H9 (cell line): ENCODE measurements at regions not wholly inside any gene's neighbourhood (a gene's known extent, or its start where the extent isn't known, plus 50 kb on each side); places are given as distances from the start of the nearest gene placed in this dataset.

Experiments used
- DNase-seq: peaks from one replicate; pipeline ENCODE4 v3.0.0-alpha.2; 2017
- H2AFZ ChIP-seq: one replicate; pipeline ENCODE4 v1.6.1; 2013; ENCODE audit warnings: mild to moderate bottlenecking, low read length, control low read depth, moderate library complexity
- H2AK5ac ChIP-seq: 2 replicates; pipeline ENCODE4 v1.6.1; 2013; ENCODE audit warnings: low read length, control low read depth, mixed read lengths; ENCODE audit not compliant: insufficient read length
- H2BK120ac ChIP-seq: one replicate; pipeline ENCODE4 v1.6.1; 2013; ENCODE audit warnings: low read depth, mild to moderate bottlenecking, low read length, control low read depth, inconsistent platforms; ENCODE audit not compliant: poor library complexity, severe bottlenecking
- H2BK12ac ChIP-seq: 2 replicates; pipeline ENCODE4 v1.6.1; 2013; ENCODE audit warnings: low read length, control low read depth, mixed read lengths, low read depth; ENCODE audit not compliant: insufficient read length
- H2BK15ac ChIP-seq: 2 replicates; pipeline ENCODE4 v1.6.1; 2013; ENCODE audit warnings: low read depth, low read length, control low read depth
- H2BK20ac ChIP-seq: one replicate; pipeline ENCODE4 v1.6.1; 2013; ENCODE audit warnings: low read depth, mild to moderate bottlenecking, low read length, control low read depth, inconsistent platforms; ENCODE audit not compliant: poor library complexity, severe bottlenecking
- H2BK5ac ChIP-seq: 2 replicates; pipeline ENCODE4 v1.6.1; 2013; ENCODE audit warnings: low read length, control low read depth, mixed read lengths; ENCODE audit not compliant: insufficient read length
- H3K14ac ChIP-seq: 2 replicates; pipeline ENCODE4 v1.6.1; 2013; ENCODE audit warnings: low read length, control low read depth; ENCODE audit not compliant: insufficient read depth
- H3K18ac ChIP-seq: 2 replicates; pipeline ENCODE4 v1.6.1; 2013; ENCODE audit warnings: low read depth, mild to moderate bottlenecking, mixed read lengths, low read length, control low read depth; ENCODE audit not compliant: insufficient read length
- H3K23ac ChIP-seq: 2 replicates; pipeline ENCODE4 v1.6.1; 2013; ENCODE audit warnings: low read length, control low read depth, mixed read lengths, low read depth; ENCODE audit not compliant: insufficient read length
- H3K23me2 ChIP-seq: 2 replicates; pipeline ENCODE4 v1.6.1; 2013; ENCODE audit warnings: low read depth, mild to moderate bottlenecking, mixed read lengths, low read length, control low read depth; ENCODE audit not compliant: insufficient read length, poor library complexity, severe bottlenecking
- H3K27ac ChIP-seq: 2 replicates; pipeline ENCODE4 v1.5.1; 2013; ENCODE audit warnings: low read length, control low read depth, mixed read lengths, low read depth; ENCODE audit not compliant: insufficient read length
- H3K27me3 ChIP-seq: 2 replicates; pipeline ENCODE4 v1.6.1; 2013; ENCODE audit warnings: low read length, control low read depth, inconsistent platforms; ENCODE audit not compliant: insufficient read depth
- H3K4ac ChIP-seq: 2 replicates; pipeline ENCODE4 v1.6.1; 2013; ENCODE audit warnings: low read depth, mild to moderate bottlenecking, control low read depth, inconsistent platforms, low read length, moderate library complexity
- H3K4me1 ChIP-seq: 2 replicates; pipeline ENCODE4 v1.6.1; 2013; ENCODE audit warnings: low read length, control low read depth, inconsistent platforms; ENCODE audit not compliant: insufficient read depth
- H3K4me2 ChIP-seq: 2 replicates; pipeline ENCODE4 v1.6.1; 2013; ENCODE audit warnings: low read length, control low read depth, mixed read lengths; ENCODE audit not compliant: insufficient read length, insufficient read depth
- H3K56ac ChIP-seq: 2 replicates; pipeline ENCODE4 v1.6.1; 2013; ENCODE audit warnings: low read depth, mild to moderate bottlenecking, mixed read lengths, low read length, control low read depth; ENCODE audit not compliant: insufficient read length
- H3K79me1 ChIP-seq: 2 replicates; pipeline ENCODE4 v1.6.1; 2013; ENCODE audit warnings: low read depth, mild to moderate bottlenecking, moderate library complexity, low read length, control low read depth, inconsistent platforms; ENCODE audit not compliant: insufficient read depth, poor library complexity, severe bottlenecking
- H3K79me2 ChIP-seq: 2 replicates; pipeline ENCODE4 v1.6.1; 2013; ENCODE audit warnings: low read length, control low read depth, inconsistent platforms; ENCODE audit not compliant: insufficient read depth
- H3K9ac ChIP-seq: 2 replicates; pipeline ENCODE4 v1.6.1; 2013; ENCODE audit warnings: low read length, control low read depth, mixed read lengths; ENCODE audit not compliant: insufficient read length; ENCODE audit errors: extremely low read depth
- H3K9me3 ChIP-seq: one replicate; pipeline ENCODE4 v1.6.1; 2013; ENCODE audit warnings: low read depth, low read length, inconsistent platforms; ENCODE audit not compliant: control insufficient read depth
- H3T11ph ChIP-seq: one replicate; pipeline ENCODE4 v1.6.1; 2013; ENCODE audit warnings: mild to moderate bottlenecking, low read length, control low read depth, inconsistent platforms
- H4K20me1 ChIP-seq: one replicate; pipeline ENCODE4 v1.6.1; 2013; ENCODE audit not compliant: control insufficient read depth, insufficient read length, insufficient read depth
- H4K5ac ChIP-seq: 2 replicates; pipeline ENCODE4 v1.6.1; 2013; ENCODE audit warnings: low read depth, mild to moderate bottlenecking, mixed read lengths, low read length, control low read depth; ENCODE audit not compliant: insufficient read length
- H4K8ac ChIP-seq: replicated peaks from 2 replicates; pipeline ENCODE4 v1.6.1; 2013; ENCODE audit warnings: low read length, control low read depth, mixed read lengths, low read depth; ENCODE audit not compliant: insufficient read length
- H4K91ac ChIP-seq: 2 replicates; pipeline ENCODE4 v1.6.1; 2013; ENCODE audit warnings: low read depth, mild to moderate bottlenecking, moderate library complexity, mixed read lengths, low read length, control low read depth; ENCODE audit not compliant: insufficient read length
- H3K27ac Mint-ChIP-seq, 3 experiments: 2 replicates in 2 of 3; 3 replicates in 1 of 3; pipeline ENCODE4 v1.8.0; 2020 to 2021; ENCODE audit warnings: mixed read lengths in 3 of 3, mild to moderate bottlenecking in 1 of 3, moderate library complexity in 1 of 3
- H3K27me3 Mint-ChIP-seq: 2 replicates; pipeline ENCODE4 v1.8.0; 2021; ENCODE audit warnings: low read depth, mild to moderate bottlenecking, moderate library complexity, mixed read lengths
- H3K36me3 Mint-ChIP-seq, 3 experiments: 2 replicates in 2 of 3; 3 replicates in 1 of 3; pipeline ENCODE4 v1.8.0; 2020 to 2021; ENCODE audit warnings: low read depth in 3 of 3, mixed read lengths in 3 of 3; ENCODE audit not compliant: insufficient read depth in 1 of 3
- H3K4me1 Mint-ChIP-seq, 2 experiments: 2 replicates each; pipeline ENCODE4 v1.8.0; 2020; ENCODE audit warnings: mixed read lengths in 2 of 2
- H3K4me3 Mint-ChIP-seq, 2 experiments: 2 replicates in 1 of 2; 3 replicates in 1 of 2; pipeline ENCODE4 v1.8.0; 2020 to 2021; ENCODE audit warnings: mild to moderate bottlenecking in 2 of 2, mixed read lengths in 2 of 2, moderate library complexity in 1 of 2
- H3K9me3 Mint-ChIP-seq, 2 experiments: 2 replicates in 1 of 2; 3 replicates in 1 of 2; pipeline ENCODE4 v1.8.0; 2020; ENCODE audit warnings: mild to moderate bottlenecking in 2 of 2, mixed read lengths in 2 of 2, moderate library complexity in 1 of 2
- WGBS: extraction: QIAGEN DNeasy Blood & Tissue Kit; methylation state at CpG from one replicate; pipeline ENCODE4 v1.1.7; 2013; ENCODE audit warnings: missing lambda C conversion rate, low lambda C conversion rate, mixed read lengths; ENCODE audit not compliant: insufficient read length; ENCODE audit errors: extremely low coverage; 5-methylcytosine and 5-hydroxymethylcytosine counted together
- TF ChIP-seq, protein P1 (sequence below): fragments of 200-600 bp; sonication (generic); conservative IDR thresholded peaks from 3 replicates; pipeline ENCODE4 v1.8.0; 2021; ENCODE audit warnings: antibody characterized with exemption, mild to moderate bottlenecking

DNA sequence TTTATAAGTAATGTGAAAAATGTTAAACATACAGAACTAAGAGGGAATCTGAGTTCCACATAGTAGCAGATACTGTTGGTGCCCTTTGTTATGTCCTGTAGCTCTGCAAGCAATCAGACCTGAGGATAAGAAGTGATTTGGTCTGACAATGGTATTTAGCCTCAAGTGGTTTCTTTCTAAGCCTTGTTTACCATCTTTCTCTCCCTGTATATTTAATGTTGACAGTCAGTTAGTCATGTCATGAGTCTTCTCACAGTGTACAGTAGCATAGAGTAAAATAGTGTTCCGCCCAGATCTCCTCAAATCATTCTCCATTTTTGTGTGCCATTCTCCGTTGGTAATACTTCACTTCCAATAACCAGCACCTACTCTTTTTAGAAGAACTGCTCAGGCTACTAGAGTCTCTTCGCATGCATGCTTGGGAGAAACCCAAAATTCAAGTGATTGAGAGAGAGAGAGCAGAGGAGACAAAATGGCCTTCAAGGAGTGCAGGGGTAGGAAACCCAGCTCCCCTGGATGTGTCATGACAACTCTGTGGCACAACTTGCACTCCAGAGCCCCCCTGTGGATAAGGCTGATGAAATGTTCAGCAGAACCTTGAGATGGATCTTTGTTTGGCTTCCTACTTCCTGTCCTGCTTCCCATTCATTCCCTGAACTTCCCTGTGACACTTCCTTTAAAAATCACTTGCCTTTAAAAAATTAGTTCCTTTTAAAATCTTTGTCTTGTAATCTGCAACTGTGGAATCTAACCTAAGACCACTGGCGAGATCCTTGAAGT lies 129.2 kb upstream of the FST start:
- Mint-ChIP-seq H3K4me1 (peaks cover 5 to 8% of the 10 kb centered on the region in 2 experiments; a peak in 3 of 4 replicates), H3K36me3 (peaks cover 0 to 4% (median 3%) of the 10 kb centered on the region in 3 experiments; a peak in 4 of 7 replicates), H3K4me3 (no peak overlapping the region), H3K27me3 (no peaks in the 10 kb centered on the region), H3K9me3 (peaks cover 0 to 7% of the 10 kb centered on the region in 2 experiments; a peak in 2 of 5 replicates), H3K27ac (no peak overlapping the region)
- Histone ChIP-seq H2BK120ac (no peak overlapping the region), H4K20me1 (no peaks in the 10 kb centered on the region), H3K56ac (no peak overlapping the region), H3K9me3 (no peaks in the 10 kb centered on the region), H3K23me2 (no peaks in the 10 kb centered on the region), H3K14ac (no peak overlapping the region), H3K4me1 (no peaks in the 10 kb centered on the region), H3K27ac (no peak overlapping the region), H2AFZ (no peak overlapping the region), H2BK15ac (no peak overlapping the region), H3K79me2 (no peaks in the 10 kb centered on the region), H4K91ac (no peak overlapping the region), H2BK12ac (no peak overlapping the region), H3K18ac (no peak overlapping the region), H3T11ph (no peak overlapping the region), H2BK20ac (no peak overlapping the region), H3K23ac (no peak overlapping the region), H3K4ac (no peak overlapping the region), H3K79me1 (no peaks in the 10 kb centered on the region), H2BK5ac (no peak overlapping the region), H3K4me2 (no peak overlapping the region), H2AK5ac (no peak overlapping the region), H4K8ac (no peak overlapping the region), H4K5ac (no peak overlapping the region), H3K27me3 (no peaks in the 10 kb centered on the region), H3K9ac (no peak overlapping the region)
- no CpG with 5 or more reads among the region's 4 CpGs for WGBS
- TF ChIP-seq, protein P1, sequence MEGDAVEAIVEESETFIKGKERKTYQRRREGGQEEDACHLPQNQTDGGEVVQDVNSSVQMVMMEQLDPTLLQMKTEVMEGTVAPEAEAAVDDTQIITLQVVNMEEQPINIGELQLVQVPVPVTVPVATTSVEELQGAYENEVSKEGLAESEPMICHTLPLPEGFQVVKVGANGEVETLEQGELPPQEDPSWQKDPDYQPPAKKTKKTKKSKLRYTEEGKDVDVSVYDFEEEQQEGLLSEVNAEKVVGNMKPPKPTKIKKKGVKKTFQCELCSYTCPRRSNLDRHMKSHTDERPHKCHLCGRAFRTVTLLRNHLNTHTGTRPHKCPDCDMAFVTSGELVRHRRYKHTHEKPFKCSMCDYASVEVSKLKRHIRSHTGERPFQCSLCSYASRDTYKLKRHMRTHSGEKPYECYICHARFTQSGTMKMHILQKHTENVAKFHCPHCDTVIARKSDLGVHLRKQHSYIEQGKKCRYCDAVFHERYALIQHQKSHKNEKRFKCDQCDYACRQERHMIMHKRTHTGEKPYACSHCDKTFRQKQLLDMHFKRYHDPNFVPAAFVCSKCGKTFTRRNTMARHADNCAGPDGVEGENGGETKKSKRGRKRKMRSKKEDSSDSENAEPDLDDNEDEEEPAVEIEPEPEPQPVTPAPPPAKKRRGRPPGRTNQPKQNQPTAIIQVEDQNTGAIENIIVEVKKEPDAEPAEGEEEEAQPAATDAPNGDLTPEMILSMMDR, result no peak
- no peak for DNase-seq
